ENCODE measurements at regions not wholly inside any gene's neighbourhood (a gene's known extent, or its start where the extent isn't known, plus 50 kb on each side); places are given as distances from the start of the nearest gene placed in this dataset.

- no peak for DNase-seq
These were observed 828.0 kb downstream of the SLC4A3 start for GRCh38 chr2:220455351-220455990.

GRCh38 chr2:220458051-220458450 lies 830.6 kb downstream of the SLC4A3 start:
- DNase-seq, result no peak

- DNase-seq, result no peak
These were observed 833.0 kb downstream of the SLC4A3 start for GRCh38 chr2:220460257-220460985.

- no peak for DNase-seq
These were observed 836.4 kb downstream of the SLC4A3 start for GRCh38 chr2:220463876-220464275.

- no peak for DNase-seq
These were observed 838.3 kb downstream of the SLC4A3 start for GRCh38 chr2:220465700-220466099.

GRCh38 chr2:220466251-220466691 lies 838.8 kb downstream of the SLC4A3 start:
- DNase-seq, result no peak

DNA sequence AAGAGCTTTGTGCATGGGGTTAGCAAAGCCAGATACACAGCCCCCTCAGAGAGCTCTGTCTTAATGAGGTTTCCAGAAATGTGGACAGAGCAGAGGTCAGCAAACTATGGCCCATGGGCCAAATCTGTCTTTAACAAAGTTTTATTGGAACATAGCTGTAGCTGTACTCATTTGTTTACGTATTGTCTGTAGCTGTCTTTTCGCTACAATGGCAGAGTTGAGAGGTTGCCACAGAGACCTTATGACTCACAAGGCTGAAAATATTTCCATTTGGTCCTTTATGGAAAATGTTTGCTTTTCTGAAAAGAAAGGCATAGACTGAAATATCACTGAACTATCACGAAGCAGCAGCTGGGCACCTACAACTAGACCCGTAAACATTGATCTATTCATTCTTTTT lies 841.8 kb downstream of the SLC4A3 start:
- DNase-seq, result no peak

DNA sequence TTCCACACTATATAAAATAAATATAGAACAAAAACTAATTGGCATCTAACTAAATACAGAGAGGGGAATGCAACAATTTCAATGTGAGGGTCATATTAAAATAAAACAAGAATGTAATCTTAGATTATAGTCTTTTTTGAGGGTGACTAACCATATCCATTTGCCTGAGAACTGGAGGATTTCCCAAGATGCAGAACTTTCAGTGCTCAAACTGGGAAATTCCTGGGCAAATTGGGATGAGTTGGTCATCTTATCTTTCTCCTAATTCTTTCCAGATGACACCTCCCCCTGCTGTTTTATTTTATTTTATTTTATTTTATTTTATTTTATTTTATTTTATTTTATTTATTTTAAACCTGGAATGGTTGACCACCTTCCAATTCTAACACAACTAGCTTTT lies 846.2 kb downstream of the SLC4A3 start:
- DNase-seq, result no peak

DNA sequence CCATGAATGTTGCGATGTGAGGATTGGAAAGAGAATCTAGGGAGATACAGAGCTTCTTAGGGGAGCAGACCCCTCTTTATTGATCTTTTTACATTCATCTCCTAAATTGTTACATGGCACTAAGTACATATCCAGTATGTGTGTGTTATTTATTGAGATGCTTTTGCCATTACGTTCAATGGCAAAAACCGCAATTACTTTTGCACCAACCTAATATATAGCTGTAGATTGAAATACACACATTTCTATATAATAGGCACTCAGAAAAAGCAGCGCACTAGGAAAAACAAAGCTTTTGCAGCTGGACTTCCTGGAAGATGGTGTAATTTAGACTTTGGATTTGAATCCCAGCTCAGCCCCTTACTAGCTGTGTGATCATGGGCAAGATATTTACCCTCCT lies 849.4 kb downstream of the SLC4A3 start:
- DNase-seq, result no peak

DNA sequence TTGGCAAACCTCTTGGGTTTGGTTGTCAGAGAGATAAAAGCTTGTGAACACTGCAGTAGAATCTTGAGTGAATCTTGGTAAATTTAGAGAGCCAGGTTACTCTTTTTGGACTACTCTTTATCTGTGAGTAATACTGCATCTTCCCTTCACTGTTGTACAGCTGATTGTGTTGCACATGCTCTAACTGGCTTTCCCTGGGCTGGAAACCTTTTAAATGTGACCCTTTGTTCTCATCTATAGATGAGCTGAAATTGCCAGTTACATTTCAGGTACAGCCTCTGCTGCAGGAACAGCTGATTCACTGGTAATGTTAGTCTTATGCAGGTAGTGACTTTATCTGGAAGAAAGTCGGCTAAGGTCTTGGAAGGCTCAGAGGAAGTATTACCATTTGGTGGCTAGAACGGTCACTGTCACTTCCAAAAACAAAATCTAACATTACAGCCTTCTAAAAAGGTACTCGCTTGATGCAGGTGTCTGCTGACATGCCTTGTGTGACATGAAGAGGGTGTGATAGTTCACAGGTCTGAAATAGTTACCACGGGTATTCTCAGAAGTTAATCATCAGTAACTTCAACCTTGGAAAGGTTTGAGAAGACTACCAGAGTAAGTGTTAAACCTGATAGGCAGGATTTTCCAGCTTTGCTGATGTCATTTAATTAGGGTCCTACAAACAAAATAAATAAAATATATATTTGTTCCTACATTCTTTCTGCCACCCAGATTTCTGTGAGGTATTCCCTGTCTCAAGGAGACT lies 851.1 kb downstream of the SLC4A3 start:
- no peak for DNase-seq

DNA sequence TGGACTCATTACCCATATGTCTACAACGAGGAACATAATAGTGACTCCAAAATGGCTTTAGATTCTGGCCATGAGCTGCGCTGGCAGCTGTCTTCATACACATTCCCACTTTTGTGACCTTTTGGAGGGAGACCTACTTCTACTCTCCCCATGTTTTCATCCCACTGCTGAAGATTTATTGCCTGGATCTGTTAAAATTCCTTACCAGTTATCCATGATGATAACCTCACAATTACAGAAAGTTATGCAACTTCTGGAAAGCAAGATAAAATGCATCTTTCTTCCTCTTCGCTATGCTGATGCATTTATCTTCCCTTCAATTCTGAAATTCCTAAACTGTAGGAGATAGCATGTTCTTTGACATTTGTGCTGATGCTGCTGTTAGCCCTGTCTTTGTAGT lies 855.3 kb downstream of the SLC4A3 start:
- DNase-seq, result no peak

- DNase-seq, result no peak
These were observed 861.7 kb downstream of the SLC4A3 start for GRCh38 chr2:220489121-220489520.

GRCh38 chr2:220491670-220492069 lies 864.2 kb downstream of the SLC4A3 start:
- DNase-seq, result no peak

- no peak for DNase-seq
These were observed 866.6 kb downstream of the SLC4A3 start for GRCh38 chr2:220493871-220494525.

GRCh38 chr2:220496513-220496912 lies 869.1 kb downstream of the SLC4A3 start:
- DNase-seq, result no peak

DNA sequence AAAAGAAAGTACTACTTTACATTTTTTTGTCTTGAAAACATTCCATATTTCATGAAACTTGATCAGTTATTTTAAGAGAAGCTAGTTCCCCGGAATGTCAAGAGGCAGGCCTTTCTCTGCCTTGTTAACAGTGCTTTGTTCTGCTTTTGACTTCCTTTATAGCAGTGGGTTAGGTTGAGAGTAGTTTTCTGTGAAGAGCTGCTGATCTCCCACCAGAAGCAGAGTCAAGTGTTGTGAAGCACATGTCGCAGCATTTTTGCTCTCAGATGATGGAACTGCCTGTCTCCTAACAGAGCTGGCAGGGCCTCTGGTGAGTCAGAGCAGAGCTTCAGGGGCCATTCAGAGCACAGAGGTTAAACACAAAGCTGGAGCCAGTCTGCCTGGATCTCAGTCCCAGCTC lies 871.8 kb downstream of the SLC4A3 start:
- no peak for DNase-seq

GRCh38 chr2:220502539-220502938 lies 875.1 kb downstream of the SLC4A3 start:
- DNase-seq, result no peak

GRCh38 chr2:220503431-220503830 lies 876.0 kb downstream of the SLC4A3 start:
- DNase-seq, result no peak

DNA sequence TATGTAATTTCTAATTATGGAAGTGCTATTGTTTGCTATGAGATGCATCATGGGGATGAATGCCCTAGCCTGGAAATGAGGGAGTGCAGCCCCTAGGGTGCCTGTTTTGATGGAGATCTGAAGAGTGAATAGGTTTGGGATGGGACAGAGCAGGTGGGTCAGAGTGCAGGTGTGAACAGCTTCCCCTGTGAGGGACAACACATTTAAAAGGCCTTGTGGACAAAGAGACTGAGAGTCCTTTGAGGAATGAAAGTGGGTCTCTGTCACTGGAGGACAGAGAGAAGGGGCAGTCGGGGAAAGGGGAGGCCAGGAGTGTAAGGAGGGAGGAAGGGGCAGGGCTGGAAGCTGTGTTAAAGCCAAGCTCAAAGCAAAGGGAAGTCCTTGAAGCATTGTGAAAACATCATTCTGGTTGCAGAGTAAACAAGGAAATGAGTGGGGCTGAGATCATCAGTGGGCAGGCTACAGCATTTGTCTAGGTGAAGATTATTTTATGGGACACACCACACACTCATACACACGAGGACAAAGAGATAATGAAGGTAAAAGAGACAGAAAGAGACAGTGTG lies 877.6 kb downstream of the SLC4A3 start:
- no peak for DNase-seq

- no peak for DNase-seq
These were observed 879.0 kb downstream of the SLC4A3 start for GRCh38 chr2:220506466-220506865.

GRCh38 chr2:220509096-220509757 lies 881.8 kb downstream of the SLC4A3 start:
- DNase-seq, result no peak

- DNase-seq, result no peak
These were observed 882.5 kb downstream of the SLC4A3 start for GRCh38 chr2:220509966-220510365.

DNA sequence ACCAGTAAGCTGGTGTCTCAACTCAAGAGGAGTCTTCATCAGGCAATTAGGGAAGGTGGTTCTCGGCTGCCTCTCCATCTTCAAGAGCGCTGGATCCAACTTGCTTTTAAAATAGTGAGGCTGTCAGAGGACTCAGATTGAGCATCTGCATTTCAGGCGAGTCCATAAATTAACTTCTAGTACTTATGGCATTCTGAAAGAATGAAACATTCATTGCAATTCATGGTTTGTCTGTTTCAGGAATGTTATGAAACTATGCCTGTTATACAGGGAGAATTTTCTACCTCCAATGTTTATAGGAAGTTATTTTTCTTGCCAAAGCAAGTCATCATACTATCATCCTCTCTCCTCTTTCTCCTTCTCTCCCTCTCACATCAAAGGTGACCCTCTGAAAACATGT lies 883.2 kb downstream of the SLC4A3 start:
- no peak for DNase-seq
